HG02973 (cell line): ENCODE measurements at regions not wholly inside any gene's neighbourhood (a gene's known extent, or its start where the extent isn't known, plus 50 kb on each side); places are given as distances from the start of the nearest gene placed in this dataset.
"Not testable (repeated sequence)": the region's sequence is repeated elsewhere in the genome, so short reads cannot be mapped to it uniquely, and the experiment has no call there.

Source experiments
- ATAC-seq: cut with Tn5 transposase; IDR thresholded peaks from one replicate; pipeline ENCODE4 v1.9.1; 2021; ENCODE audit warnings: moderate library complexity; ENCODE audit not compliant: unreplicated experiment

- ATAC-seq: peak; percentile 91
Measured at GRCh38 chr7:32691965-32692815, 196.9 kb downstream of the AVL9 start.

- ATAC-seq: not testable (repeated sequence)
Measured at GRCh38 chr7:32688092-32688491, 192.8 kb downstream of the AVL9 start.

GRCh38 chr7:32681174-32681518, 185.9 kb downstream of the AVL9 start:
- ATAC-seq: no peak

GRCh38 chr7:32680259-32681173, 185.2 kb downstream of the AVL9 start:
- no peak for ATAC-seq

GRCh38 chr7:32679192-32679591, 183.9 kb downstream of the AVL9 start:
- no peak for ATAC-seq

GRCh38 chr7:32677593-32677992, 182.3 kb downstream of the AVL9 start:
- no peak for ATAC-seq

GRCh38 chr7:32676249-32676941, 181.1 kb downstream of the AVL9 start:
- ATAC-seq: no peak

- ATAC-seq: no peak
Measured at GRCh38 chr7:32673275-32673983, 178.1 kb downstream of the AVL9 start.

- no peak for ATAC-seq
Measured at GRCh38 chr7:32670110-32671025, 175.1 kb downstream of the AVL9 start.

- not testable (repeated sequence) for ATAC-seq
Measured at GRCh38 chr7:32669173-32669870, 174.0 kb downstream of the AVL9 start.

- ATAC-seq: not testable (repeated sequence)
Measured at GRCh38 chr7:32668387-32669097, 173.3 kb downstream of the AVL9 start.

- ATAC-seq: not testable (repeated sequence)
Measured at GRCh38 chr7:32667586-32667985, 172.3 kb downstream of the AVL9 start.

- not testable (repeated sequence) for ATAC-seq
Measured at GRCh38 chr7:32663805-32664211, 168.5 kb downstream of the AVL9 start.

- ATAC-seq: not testable (repeated sequence)
Measured at GRCh38 chr7:32662509-32662908, 167.2 kb downstream of the AVL9 start.

GRCh38 chr7:32661929-32662328, 166.6 kb downstream of the AVL9 start:
- no peak for ATAC-seq

GRCh38 chr7:32661501-32661900, 166.2 kb downstream of the AVL9 start:
- no peak for ATAC-seq

- ATAC-seq: no peak
Measured at GRCh38 chr7:32660936-32661335, 165.6 kb downstream of the AVL9 start.

GRCh38 chr7:32659853-32660252, 164.6 kb downstream of the AVL9 start:
- ATAC-seq: no peak
